DOHH2 (cell line): ENCODE measurements at regions not wholly inside any gene's neighbourhood (a gene's known extent, or its start where the extent isn't known, plus 50 kb on each side); places are given as distances from the start of the nearest gene placed in this dataset.

Experiments used
- EZH2phosphoT487 ChIP-seq: fragments of 200-600 bp; sonication (generic); IDR thresholded peaks from 2 replicates; pipeline ENCODE4 v1.6.1; 2017; ENCODE audit warnings: borderline replicate concordance, mild to moderate bottlenecking, antibody characterized with exemption, low read length, moderate library complexity, mixed read lengths
- TF ChIP-seq, protein P1 (sequence below): fragments of 200-600 bp; sonication (generic); IDR thresholded peaks from one replicate; pipeline ENCODE4 v1.5.1; 2014; ENCODE audit warnings: antibody characterized with exemption, mild to moderate bottlenecking, low read depth, low read length; ENCODE audit not compliant: poor library complexity, severe bottlenecking

DNA sequence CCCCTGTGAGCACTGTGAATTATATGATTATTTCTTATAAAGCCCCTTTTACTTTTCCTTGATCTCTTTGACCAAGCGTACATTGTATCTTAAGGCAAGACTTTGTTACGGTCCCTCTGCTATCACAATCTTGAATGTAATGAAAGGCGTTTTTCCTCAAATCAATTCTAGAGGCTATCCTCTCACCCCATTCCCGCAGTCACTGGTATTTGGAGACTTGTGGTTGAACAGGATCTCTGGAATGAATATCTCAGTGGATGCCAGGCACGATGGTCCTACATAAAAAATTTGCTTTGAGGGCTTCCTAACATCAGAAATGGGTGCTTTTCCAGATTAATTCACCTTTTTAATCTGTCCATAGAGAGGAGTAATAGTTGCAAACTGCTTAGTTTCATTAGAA is 151.4 kb upstream of the PAPPA start:
- TF ChIP-seq, protein P1, sequence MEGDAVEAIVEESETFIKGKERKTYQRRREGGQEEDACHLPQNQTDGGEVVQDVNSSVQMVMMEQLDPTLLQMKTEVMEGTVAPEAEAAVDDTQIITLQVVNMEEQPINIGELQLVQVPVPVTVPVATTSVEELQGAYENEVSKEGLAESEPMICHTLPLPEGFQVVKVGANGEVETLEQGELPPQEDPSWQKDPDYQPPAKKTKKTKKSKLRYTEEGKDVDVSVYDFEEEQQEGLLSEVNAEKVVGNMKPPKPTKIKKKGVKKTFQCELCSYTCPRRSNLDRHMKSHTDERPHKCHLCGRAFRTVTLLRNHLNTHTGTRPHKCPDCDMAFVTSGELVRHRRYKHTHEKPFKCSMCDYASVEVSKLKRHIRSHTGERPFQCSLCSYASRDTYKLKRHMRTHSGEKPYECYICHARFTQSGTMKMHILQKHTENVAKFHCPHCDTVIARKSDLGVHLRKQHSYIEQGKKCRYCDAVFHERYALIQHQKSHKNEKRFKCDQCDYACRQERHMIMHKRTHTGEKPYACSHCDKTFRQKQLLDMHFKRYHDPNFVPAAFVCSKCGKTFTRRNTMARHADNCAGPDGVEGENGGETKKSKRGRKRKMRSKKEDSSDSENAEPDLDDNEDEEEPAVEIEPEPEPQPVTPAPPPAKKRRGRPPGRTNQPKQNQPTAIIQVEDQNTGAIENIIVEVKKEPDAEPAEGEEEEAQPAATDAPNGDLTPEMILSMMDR = no peak
- no peak for TF ChIP-seq EZH2phosphoT487
